VCaP (cell line): ENCODE measurements at regions not wholly inside any gene's neighbourhood (a gene's known extent, or its start where the extent isn't known, plus 50 kb on each side); places are given as distances from the start of the nearest gene placed in this dataset.
"Not testable (repeated sequence)": the region's sequence is repeated elsewhere in the genome, so short reads cannot be mapped to it uniquely, and the experiment has no call there.

ENCODE experiments used
- H3K27ac ChIP-seq: fragments of 450-650 bp; 2 replicates; pipeline ENCODE4 v1.5.1; 2017
- CTCF ChIP-seq: fragments of 450-650 bp; conservative IDR thresholded peaks from 2 replicates; pipeline ENCODE4 v1.5.1; 2017; ENCODE audit warnings: mild to moderate bottlenecking, moderate library complexity

DNA sequence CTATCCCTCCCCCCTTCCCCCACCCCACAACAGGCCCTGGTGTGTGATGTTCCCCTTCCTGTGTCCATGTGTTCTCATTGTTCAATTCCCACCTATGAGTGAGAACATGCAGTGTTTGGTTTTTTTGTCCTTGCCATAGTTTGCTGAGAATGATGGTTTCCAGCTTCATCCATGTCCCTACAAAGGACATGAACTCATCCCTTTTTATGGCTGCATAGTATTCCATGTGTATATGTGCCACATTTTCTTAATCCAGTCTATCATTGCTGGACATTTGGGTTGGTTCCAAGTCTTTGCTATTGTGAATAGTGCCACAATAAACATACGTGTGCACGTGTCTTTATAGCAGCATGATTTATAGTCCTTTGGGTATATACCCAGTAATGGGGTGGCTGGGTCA is 52.3 kb upstream of the MAN1A2 start:
- H3K27ac ChIP-seq = not testable (repeated sequence)

DNA sequence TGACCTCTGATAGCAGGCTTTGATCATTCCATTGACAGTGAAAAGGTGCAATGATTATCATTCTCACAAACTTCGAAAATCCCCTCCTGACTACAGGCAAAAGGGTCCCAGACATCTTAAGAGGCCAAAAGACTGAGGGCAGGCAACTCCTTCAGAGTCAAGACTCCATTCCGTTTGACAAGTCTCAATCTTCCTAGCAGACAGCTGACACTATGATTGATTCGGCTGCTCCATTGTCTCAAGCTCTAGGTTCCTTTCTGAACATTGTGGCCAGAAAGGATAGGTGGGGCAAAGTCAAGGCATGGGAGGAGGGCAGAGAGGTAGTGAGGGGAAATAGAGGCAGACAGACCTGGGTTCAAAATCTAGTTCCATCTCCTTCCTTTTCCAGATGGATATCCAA is 53.7 kb upstream of the MAN1A2 start:
- TF ChIP-seq CTCF = no peak
- no peak overlapping the region for H3K27ac ChIP-seq

GRCh38 chr1:117312453-117313138 is 54.7 kb upstream of the MAN1A2 start:
- H3K27ac ChIP-seq = no peak overlapping the region
- TF ChIP-seq CTCF = no peak; the same call in 1 of the 2 replicates

DNA sequence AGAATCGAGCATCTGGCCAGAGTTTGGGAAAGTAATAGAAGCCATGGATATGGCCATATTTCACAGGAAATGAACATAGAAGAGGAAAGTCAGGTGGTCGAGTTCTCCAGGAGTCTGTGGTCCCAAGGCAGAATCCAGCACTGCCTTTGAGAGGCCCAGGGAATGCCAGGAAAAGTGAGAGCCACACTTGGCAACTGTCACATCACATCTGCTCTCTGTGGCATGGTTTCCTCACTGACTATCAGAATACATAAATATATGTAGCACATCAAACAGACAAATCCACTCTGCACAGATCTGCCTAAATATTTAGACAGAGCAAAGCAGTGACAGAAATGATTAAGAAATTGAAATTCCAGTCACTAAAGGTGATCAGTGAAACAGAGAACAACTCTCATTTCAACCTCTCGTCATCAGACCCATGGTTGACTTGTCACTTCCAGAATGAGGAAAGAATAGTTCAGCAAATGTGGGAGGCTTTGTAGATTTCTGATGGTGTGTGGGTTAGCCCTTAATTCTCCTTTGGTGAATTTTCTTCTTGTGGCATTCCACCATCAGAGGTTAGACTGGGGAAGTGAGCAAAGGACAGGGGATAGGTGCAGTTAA is 58.8 kb upstream of the MAN1A2 start:
- no peak for TF ChIP-seq CTCF
- no peak overlapping the region for H3K27ac ChIP-seq

- no peak overlapping the region for H3K27ac ChIP-seq
- no peak for TF ChIP-seq CTCF
Measured at GRCh38 chr1:117301901-117302300, 65.3 kb upstream of the MAN1A2 start.

DNA sequence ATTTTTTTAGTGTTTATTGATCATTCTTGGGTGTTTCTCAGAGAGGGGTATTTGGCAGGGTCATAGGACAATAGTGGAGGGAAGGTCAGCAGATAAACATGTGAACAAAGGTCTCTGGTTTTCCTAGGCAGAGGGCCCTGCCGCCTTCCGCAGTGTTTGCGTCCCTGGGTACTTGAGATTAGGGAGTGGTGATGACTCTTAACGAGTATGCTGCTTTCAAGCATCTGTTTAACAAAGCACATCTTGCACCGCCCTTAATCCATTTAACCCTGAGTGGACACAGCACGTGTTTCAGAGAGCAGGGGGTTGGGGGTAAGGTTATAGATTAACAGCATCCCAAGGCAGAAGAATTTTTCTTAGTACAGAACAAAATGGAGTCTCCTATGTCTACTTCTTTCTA is 67.1 kb upstream of the MAN1A2 start:
- not testable (repeated sequence) for H3K27ac ChIP-seq

DNA sequence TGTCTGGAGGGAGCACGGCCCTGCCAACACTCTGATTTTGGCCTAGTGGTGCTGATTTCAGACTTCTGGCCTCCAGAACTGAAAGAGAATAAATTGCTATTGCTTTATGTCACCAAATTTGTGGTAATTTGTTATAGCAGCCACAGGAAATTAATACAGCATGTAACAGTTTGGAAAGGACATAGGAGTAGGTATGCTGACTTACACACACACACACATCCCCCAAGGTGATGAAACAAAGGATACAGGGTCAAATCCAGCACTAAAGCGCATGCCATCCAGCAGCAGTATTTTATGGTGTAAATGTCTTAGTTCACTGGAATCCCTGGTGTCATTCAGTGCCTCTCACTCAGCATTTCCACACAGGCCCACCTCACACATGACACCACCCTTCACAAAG is 72.2 kb upstream of the MAN1A2 start:
- no peak overlapping the region for H3K27ac ChIP-seq
- TF ChIP-seq CTCF = no peak

DNA sequence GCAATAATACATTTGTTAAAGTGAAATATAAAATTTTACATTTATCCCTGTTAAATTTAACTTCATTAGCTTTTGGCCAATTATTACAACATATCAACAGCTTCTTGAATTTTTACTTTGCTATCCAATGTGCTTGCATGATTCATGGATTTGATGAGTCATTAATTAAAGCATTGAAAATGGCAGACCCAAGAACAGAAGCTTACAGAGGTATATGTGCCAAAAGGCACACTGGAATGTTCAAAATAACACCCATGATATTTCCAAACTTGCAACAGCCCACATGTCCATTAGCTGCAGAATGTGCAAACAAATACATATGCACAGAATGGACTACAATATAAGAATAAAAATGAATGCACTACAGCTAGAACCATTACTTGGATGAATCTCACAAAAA is 76.4 kb upstream of the MAN1A2 start:
- no peak for TF ChIP-seq CTCF
- H3K27ac ChIP-seq = no peak overlapping the region
